ENCODE measurements at regions not wholly inside any gene's neighbourhood (a gene's known extent, or its start where the extent isn't known, plus 50 kb on each side); places are given as distances from the start of the nearest gene placed in this dataset.

DNA sequence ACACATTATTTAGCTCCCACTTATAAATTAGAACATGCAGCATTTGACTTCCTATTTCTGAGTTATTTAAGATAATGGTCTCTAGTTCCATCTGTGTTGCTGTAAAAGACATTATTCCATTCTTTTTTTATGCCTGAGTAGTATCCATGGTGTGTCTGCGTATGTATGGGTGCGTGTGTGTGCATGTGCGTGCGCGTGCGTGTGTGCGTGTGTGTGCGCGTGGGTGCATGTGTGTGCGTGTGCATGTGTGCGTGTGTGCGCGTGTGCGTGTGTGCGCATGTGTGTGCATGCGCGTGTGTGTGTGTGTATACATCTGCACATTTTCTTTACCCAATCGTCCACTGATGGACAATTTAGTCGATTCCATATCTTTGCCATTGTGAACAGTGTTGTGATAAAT lies 479.4 kb upstream of the TMEM132C start:
- no peak overlapping the region for H3K4me3 ChIP-seq (replicated peaks in 1 of 2; ENCODE audit: low read depth in 2 of 2, low read length in 2 of 2)
- TF ChIP-seq, protein P1, sequence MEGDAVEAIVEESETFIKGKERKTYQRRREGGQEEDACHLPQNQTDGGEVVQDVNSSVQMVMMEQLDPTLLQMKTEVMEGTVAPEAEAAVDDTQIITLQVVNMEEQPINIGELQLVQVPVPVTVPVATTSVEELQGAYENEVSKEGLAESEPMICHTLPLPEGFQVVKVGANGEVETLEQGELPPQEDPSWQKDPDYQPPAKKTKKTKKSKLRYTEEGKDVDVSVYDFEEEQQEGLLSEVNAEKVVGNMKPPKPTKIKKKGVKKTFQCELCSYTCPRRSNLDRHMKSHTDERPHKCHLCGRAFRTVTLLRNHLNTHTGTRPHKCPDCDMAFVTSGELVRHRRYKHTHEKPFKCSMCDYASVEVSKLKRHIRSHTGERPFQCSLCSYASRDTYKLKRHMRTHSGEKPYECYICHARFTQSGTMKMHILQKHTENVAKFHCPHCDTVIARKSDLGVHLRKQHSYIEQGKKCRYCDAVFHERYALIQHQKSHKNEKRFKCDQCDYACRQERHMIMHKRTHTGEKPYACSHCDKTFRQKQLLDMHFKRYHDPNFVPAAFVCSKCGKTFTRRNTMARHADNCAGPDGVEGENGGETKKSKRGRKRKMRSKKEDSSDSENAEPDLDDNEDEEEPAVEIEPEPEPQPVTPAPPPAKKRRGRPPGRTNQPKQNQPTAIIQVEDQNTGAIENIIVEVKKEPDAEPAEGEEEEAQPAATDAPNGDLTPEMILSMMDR (IDR thresholded peaks at IDR 0.05; ENCODE audit: low read depth, low read length), result no peak
- DNase-seq (ENCODE audit: low read depth in 2 of 2), result no peak

DNA sequence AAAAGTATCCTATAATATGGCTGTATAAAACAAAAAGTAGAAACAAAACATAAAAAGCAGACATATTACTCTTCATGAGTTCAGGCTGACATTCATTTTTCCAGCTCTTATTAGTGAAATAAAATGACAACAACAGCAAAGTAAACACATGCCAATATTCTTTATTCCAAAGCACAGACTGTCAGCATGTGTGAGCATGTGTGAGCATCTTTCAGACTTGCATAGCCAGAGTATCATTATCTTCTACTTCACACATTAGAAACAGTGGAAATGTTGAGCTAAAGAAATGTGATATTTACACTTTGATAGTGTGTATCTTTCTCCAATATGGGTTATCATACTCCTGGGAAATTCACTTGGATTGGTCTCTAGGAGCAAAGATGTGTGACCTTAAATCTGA lies 476.6 kb upstream of the TMEM132C start:
- TF ChIP-seq, protein P1 (IDR thresholded peaks at IDR 0.05; ENCODE audit: low read depth, low read length), result no peak
- no peak for DNase-seq (ENCODE audit: low read depth in 2 of 2)
- H3K4me3 ChIP-seq (replicated peaks in 1 of 2; ENCODE audit: low read depth in 2 of 2, low read length in 2 of 2), result no peak overlapping the region

DNA sequence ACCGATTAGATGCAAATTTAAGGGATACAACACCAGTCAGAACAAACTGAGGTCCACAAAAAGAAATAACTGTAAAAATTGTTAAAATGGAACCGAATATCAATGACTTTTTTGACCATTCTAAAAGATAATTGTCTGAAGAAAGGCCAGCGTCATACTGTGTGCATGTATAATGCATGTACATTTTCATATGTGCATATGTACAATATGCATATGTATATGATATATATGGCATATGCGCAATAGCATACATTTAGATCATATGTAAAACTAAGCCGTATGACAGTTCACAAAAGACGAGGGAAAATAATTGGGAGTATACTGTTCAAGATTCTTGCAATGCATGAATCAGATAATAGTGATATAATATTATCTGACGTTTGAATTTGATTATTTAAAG lies 475.8 kb upstream of the TMEM132C start:
- H3K4me3 ChIP-seq (replicated peaks in 1 of 2; ENCODE audit: low read depth in 2 of 2, low read length in 2 of 2), result no peak overlapping the region
- TF ChIP-seq, protein P1 (IDR thresholded peaks at IDR 0.05; ENCODE audit: low read depth, low read length), result no peak
- no peak for DNase-seq (ENCODE audit: low read depth in 2 of 2)

DNA sequence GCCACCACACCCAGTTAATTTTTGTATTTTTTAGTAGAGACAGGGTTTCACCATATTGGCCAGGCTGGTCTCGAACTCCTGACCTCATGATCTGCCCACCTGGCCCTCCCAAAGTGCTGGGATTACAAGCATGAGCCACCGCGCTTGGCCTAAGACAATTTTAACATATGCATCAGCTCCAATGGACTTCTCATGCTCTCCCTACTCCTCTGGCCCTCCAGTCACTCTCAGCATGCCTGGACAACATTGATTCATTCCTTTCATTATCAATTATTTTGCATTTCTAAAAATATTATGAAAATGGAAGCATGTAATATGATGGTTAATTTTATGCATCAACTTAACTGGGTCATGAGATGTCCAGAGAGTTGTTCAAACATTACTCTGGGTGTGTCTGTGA lies 469.1 kb upstream of the TMEM132C start:
- H3K4me3 ChIP-seq (replicated peaks in 1 of 2; ENCODE audit: low read depth in 2 of 2, low read length in 2 of 2), result no peak overlapping the region
- DNase-seq (ENCODE audit: low read depth in 2 of 2), result no peak
- TF ChIP-seq, protein P1 (IDR thresholded peaks at IDR 0.05; ENCODE audit: low read depth, low read length), result no peak

DNA sequence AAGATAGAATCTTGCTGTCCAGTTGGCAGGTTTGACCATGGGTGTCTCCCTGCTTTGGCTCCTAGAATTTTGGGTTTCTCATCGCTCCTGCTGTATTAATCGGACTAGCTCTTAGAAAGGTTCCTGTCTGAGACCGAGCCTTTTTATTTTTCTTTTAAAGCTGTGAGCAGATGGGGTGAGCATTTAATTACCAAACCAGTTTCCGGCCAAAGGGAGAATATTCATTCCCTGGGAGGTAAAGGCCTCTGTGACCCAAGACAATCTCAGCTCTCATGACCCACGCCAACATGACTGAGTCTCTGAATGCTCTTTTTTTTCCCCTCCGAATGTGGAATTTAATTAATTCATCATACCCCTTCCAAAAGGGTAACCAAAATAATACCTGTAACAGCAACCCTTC lies 464.7 kb upstream of the TMEM132C start:
- no peak for DNase-seq (ENCODE audit: low read depth in 2 of 2)
- no peak overlapping the region for H3K4me3 ChIP-seq (replicated peaks in 1 of 2; ENCODE audit: low read depth in 2 of 2, low read length in 2 of 2)
- TF ChIP-seq, protein P1 (IDR thresholded peaks at IDR 0.05; ENCODE audit: low read depth, low read length), result no peak

DNA sequence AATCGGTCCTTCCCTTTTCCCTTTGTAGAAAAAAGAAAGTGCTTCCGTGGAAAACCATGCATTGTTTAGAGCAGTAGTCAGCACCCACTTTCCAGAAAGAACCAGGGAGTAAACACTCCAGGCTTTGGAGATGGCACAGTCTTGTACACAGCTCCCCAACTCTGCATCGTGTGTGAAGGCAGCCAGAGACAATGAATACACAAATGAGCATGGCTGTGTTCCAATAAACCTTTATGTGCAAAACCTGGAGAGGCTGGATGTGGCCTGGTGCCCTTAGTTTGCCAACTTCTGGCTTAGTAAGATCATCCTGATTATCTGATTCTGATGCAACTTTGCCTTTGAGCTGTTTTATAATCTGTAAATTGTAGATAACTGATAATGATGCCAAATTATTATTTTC lies 463.4 kb upstream of the TMEM132C start:
- DNase-seq (ENCODE audit: low read depth in 2 of 2), result no peak
- H3K4me3 ChIP-seq (replicated peaks in 1 of 2; ENCODE audit: low read depth in 2 of 2, low read length in 2 of 2), result no peak overlapping the region
- TF ChIP-seq, protein P1 (IDR thresholded peaks at IDR 0.05; ENCODE audit: low read depth, low read length), result no peak

DNA sequence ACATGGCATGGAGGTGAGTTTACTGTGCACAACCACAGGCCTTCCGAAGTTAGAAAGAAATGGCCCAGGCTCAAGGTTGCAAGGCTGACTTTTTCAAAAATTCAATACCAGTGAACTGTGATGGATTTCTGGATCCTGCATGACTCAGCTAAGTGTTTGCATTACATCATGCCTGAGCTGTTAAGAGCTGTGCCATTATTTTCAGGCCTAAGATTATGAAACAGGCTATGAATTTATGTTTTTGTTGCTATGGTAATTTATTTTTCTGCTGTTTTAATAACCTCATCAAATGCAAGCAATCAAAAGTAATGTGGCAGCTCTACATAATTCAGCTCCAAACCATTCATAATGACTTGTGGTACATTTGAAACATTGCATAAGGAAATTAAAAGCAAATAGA lies 457.7 kb upstream of the TMEM132C start:
- no peak overlapping the region for H3K4me3 ChIP-seq (replicated peaks in 1 of 2; ENCODE audit: low read depth in 2 of 2, low read length in 2 of 2)
- peak; percentile 48 to 60 for DNase-seq (ENCODE audit: low read depth in 2 of 2)
- TF ChIP-seq, protein P1 (IDR thresholded peaks at IDR 0.05; ENCODE audit: low read depth, low read length), result no peak

Measured in cardiac fibroblast (primary cell).